NCI-H2171 treated with DMSO at 0.1 percent for 48 hours (cell line): ENCODE measurements at regions not wholly inside any gene's neighbourhood (a gene's known extent, or its start where the extent isn't known, plus 50 kb on each side); places are given as distances from the start of the nearest gene placed in this dataset.

Experiments
- DNase-seq: peaks from one replicate; lab custom pipeline; 2025; lab: John Stamatoyannopoulos, UW

DNA sequence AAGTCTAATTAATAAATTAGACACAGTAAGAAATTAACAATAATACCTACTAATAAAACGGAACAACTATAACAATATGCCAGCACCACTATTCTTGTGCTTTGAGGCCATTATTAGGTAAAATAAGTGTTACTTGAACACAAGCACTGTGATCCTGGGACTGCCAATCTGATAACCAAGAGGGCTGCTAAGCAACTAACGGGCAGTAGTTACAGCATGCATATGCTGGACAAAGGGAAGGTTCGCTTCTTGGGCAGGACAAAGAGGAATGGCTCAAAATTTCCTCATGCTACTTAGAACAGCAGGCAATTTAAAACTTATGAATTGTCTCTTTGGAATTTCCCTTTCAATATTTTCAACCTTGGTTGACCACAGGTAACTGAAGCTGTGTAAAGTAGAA is 718.6 kb downstream of the SORCS3 start:
- no peak for DNase-seq

- no peak for DNase-seq
Measured at GRCh38 chr10:105358911-105359310, 717.8 kb downstream of the SORCS3 start.

DNA sequence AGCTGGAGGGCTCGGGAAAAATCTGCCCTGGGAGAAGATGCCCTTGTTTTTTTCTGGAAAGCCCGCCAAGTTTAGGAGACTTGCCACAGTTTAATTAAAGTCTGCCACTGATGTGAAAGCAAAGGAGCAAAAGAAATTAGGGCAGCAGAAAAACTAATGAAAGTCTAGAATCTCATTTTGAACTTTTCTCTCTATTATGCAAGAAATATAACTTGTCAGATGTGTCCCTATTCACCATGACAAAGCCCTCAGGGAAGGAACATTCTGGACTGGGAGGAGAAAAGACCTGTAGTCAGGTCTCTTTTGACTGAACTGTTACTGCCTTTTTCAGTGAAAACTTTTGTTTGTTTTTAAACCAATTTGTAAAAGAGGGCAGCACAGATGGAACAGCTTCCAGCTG is 715.5 kb downstream of the SORCS3 start:
- DNase-seq = no peak

GRCh38 chr10:105354010-105354409 is 712.9 kb downstream of the SORCS3 start:
- no peak for DNase-seq

DNA sequence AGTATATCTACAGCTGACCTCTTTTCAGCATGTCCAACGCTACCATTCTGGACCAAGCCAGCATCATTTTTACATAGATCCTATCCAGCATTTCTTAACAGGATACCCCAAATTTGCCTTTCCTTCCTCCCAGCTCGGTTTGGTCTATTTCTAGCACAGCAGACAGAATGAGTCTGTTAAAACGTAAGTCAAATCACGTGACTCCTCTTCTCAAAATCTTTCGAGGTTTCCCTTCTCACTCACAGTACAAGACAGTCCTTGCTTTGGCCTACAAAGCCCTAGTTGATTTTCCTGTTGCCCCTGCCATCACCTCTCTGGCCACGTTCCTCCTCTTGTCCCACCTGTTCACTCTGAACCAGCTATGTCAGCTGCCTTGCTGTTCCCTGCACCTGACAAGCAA is 711.7 kb downstream of the SORCS3 start:
- no peak for DNase-seq

DNA sequence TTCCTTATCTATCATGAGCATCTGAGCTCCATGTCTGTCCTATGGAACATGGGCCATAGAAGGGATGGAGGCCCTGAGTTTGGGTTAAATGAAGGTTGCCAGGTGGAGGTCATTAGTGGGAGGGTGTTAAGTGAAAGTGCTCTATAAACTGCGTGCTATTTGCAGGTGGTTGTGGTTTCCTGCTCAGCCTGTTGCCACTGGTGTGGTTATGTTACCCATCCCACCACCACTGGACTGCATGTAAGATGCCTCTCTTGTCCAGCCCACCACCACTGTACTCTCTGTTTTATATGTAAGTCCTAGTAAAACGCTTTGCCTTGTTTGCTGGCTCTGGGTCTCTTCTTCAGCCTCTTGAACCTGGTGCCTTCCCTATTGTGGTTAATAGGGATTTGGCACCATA is 711.2 kb downstream of the SORCS3 start:
- DNase-seq = no peak

DNA sequence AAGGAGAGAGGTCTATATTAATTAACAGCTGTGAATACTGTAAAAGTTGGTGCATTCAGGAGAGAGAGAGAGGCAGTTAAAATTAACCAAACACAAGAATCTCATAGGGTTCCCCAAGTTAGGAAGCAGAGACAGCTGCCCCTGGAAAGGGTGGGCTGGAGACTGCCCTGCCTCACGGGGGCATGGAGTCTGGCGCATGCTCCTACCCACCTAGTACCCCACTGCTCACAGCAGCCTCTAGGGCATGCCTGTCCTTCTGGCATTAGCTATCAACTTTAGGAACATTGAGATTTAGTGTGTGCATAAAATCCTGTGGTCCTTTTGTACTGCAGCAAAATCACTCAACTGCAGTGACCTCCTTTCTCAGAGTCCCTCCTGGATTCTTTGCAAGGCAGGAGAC is 710.1 kb downstream of the SORCS3 start:
- DNase-seq = no peak

GRCh38 chr10:105347487-105347886 is 706.4 kb downstream of the SORCS3 start:
- no peak for DNase-seq

GRCh38 chr10:105342606-105343005 is 701.5 kb downstream of the SORCS3 start:
- no peak for DNase-seq

DNA sequence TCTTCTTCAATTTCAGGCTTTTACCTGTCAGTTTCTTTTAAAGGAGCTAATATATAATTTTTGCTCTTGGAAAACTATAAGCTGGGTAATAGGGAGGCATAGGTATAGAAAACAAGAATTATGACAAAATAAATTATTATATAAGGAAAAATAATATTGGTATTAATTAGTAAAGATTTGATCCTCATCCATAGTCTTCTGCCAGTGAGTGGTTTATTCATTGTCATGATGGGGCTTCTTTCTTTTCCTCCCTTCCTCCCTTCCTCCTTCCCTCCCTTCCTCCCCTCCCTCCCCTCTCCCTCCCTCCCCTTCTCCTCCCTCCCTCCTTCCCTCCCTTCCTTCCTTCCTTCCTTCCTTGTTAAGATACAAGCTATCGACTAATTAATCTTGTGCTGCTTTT is 698.6 kb downstream of the SORCS3 start:
- DNase-seq = no peak

GRCh38 chr10:105328503-105329133 is 687.5 kb downstream of the SORCS3 start:
- no peak for DNase-seq
